H1 (cell line): ENCODE measurements at regions not wholly inside any gene's neighbourhood (a gene's known extent, or its start where the extent isn't known, plus 50 kb on each side); places are given as distances from the start of the nearest gene placed in this dataset.

Experiments used
- EZH2 ChIP-seq: fragments of 200-600 bp; sonication (generic); IDR thresholded peaks from 2 replicates; pipeline ENCODE4 v1.7.1; 2012; ENCODE audit warnings: low read depth, mild to moderate bottlenecking, moderate library complexity, low read length, inconsistent platforms; ENCODE audit not compliant: severe bottlenecking
- POLR2A ChIP-seq, 2 experiments: IDR thresholded peaks; 1 replicate in 1 of 2; 2 replicates in 1 of 2; pipeline ENCODE4 v1.6.1; 2011; ENCODE audit warnings: low read depth in 2 of 2, low read length in 2 of 2, mild to moderate bottlenecking in 2 of 2; ENCODE audit errors: control extremely low read depth in 1 of 2

DNA sequence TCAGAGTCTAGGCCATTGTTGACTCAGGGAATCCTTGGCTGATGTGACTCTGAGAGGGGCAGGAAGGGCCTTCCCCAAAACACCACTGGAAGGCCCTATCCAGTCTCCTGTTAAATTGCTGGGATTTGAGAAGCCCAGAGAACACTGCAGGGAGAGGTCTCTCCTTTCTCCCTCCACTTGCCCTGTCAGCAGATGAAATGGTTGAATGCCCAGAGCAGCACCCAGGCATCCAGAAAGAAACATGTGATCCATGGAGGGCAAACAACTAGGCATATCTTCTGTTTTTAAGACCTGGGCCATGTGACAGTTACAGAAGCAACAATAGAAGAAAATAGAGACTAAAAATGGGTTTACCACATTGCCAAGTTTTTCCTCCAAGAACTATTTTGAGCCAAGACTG lies 291.1 kb downstream of the QDPR start:
- TF ChIP-seq EZH2 (no peak), POLR2A (IDR thresholded peaks at IDR 0.05; ENCODE audit: control extremely low read depth in 1 of 2, low read depth in 2 of 2, low read length in 2 of 2) (no peak)
